ENCODE measurements at regions not wholly inside any gene's neighbourhood (a gene's known extent, or its start where the extent isn't known, plus 50 kb on each side); places are given as distances from the start of the nearest gene placed in this dataset.

DNA sequence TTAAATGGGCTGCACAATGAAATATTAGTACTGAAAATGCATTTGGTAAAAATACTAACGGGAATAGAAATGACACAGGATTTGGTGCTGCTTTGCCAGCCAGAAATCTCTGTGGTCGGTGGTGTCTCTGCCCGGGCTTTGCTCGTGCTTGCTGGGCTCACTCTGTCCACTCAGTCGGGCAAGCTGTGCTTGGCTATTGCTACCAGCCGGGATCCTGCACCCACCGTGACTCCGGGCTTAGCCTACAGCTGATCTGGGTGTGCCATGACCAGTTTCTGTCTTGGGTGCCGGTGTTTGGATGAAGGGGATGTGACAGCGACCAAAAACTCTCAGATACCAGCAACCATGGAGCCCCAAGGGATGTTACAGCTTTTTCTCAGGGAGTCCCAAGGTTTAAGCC lies 487.7 kb downstream of the TECRL start:
- no peak for DNase-seq (ENCODE audit: low spot score, unreplicated experiment)
- H3K4me1 Mint-ChIP-seq (ENCODE audit: low read depth): no peaks in the 10 kb centered on the region
- H3K9me3 Mint-ChIP-seq (ENCODE audit: low read depth): no peaks in the 10 kb centered on the region
- TF ChIP-seq, protein P1, sequence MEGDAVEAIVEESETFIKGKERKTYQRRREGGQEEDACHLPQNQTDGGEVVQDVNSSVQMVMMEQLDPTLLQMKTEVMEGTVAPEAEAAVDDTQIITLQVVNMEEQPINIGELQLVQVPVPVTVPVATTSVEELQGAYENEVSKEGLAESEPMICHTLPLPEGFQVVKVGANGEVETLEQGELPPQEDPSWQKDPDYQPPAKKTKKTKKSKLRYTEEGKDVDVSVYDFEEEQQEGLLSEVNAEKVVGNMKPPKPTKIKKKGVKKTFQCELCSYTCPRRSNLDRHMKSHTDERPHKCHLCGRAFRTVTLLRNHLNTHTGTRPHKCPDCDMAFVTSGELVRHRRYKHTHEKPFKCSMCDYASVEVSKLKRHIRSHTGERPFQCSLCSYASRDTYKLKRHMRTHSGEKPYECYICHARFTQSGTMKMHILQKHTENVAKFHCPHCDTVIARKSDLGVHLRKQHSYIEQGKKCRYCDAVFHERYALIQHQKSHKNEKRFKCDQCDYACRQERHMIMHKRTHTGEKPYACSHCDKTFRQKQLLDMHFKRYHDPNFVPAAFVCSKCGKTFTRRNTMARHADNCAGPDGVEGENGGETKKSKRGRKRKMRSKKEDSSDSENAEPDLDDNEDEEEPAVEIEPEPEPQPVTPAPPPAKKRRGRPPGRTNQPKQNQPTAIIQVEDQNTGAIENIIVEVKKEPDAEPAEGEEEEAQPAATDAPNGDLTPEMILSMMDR (IDR thresholded peaks at IDR 0.05; ENCODE audit: unreplicated experiment): no peak
- no peak overlapping the region for H3K27ac Mint-ChIP-seq
- H3K27me3 Mint-ChIP-seq: no peaks in the 10 kb centered on the region
- H3K4me3 Mint-ChIP-seq (ENCODE audit: low read depth): no peak overlapping the region
- H3K36me3 Mint-ChIP-seq (ENCODE audit: insufficient read depth): no peaks in the 10 kb centered on the region

GRCh38 chr4:63919636-63920365 lies 489.4 kb downstream of the TECRL start:
- H3K4me3 Mint-ChIP-seq (ENCODE audit: low read depth): no peak overlapping the region
- H3K27ac Mint-ChIP-seq: no peak overlapping the region
- no peaks in the 10 kb centered on the region for H3K9me3 Mint-ChIP-seq (ENCODE audit: low read depth)
- no peaks in the 10 kb centered on the region for H3K27me3 Mint-ChIP-seq
- no peaks in the 10 kb centered on the region for H3K4me1 Mint-ChIP-seq (ENCODE audit: low read depth)
- H3K36me3 Mint-ChIP-seq (ENCODE audit: insufficient read depth): no peaks in the 10 kb centered on the region
- TF ChIP-seq, protein P1 (IDR thresholded peaks at IDR 0.05; ENCODE audit: unreplicated experiment): no peak
- DNase-seq (ENCODE audit: low spot score, unreplicated experiment): no peak

DNA sequence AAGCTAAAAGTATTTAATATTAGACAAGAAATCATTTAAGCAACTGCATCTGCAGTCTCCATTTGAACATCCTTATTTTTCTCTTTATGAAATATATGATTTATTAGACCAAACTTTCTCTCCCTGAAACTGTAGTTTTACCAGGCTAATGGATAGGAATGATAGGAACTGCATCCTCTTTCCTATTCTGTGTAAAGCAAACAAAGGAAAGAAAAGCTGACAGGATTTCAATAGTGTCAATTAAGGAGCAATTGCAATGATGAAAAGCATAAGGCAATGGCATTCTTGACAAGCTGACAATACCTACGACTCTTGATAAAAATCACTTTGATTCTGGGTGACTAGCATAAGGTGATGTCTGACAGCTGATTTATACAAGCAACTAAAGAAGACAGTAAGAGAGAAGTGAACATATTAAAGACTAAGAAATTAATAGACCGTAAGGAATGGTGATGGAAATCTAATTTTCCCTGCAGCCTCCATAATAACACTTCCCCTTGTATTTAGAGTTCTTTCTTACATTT lies 502.5 kb downstream of the TECRL start:
- DNase-seq (ENCODE audit: low spot score, unreplicated experiment): no peak
- TF ChIP-seq, protein P1 (IDR thresholded peaks at IDR 0.05; ENCODE audit: unreplicated experiment): no peak
- no peaks in the 10 kb centered on the region for H3K36me3 Mint-ChIP-seq (ENCODE audit: insufficient read depth)
- no peak overlapping the region for H3K27ac Mint-ChIP-seq
- no peaks in the 10 kb centered on the region for H3K4me1 Mint-ChIP-seq (ENCODE audit: low read depth)
- no peaks in the 10 kb centered on the region for H3K27me3 Mint-ChIP-seq
- H3K9me3 Mint-ChIP-seq (ENCODE audit: low read depth): no peaks in the 10 kb centered on the region
- H3K4me3 Mint-ChIP-seq (ENCODE audit: low read depth): no peak overlapping the region

GRCh38 chr4:63904201-63904600 lies 505.0 kb downstream of the TECRL start:
- no peaks in the 10 kb centered on the region for H3K4me1 Mint-ChIP-seq (ENCODE audit: low read depth)
- no peaks in the 10 kb centered on the region for H3K9me3 Mint-ChIP-seq (ENCODE audit: low read depth)
- H3K27me3 Mint-ChIP-seq: no peaks in the 10 kb centered on the region
- no peak overlapping the region for H3K27ac Mint-ChIP-seq
- TF ChIP-seq, protein P1 (IDR thresholded peaks at IDR 0.05; ENCODE audit: unreplicated experiment): no peak
- H3K36me3 Mint-ChIP-seq (ENCODE audit: insufficient read depth): no peaks in the 10 kb centered on the region
- no peak overlapping the region for H3K4me3 Mint-ChIP-seq (ENCODE audit: low read depth)
- DNase-seq (ENCODE audit: low spot score, unreplicated experiment): no peak

GRCh38 chr4:63901304-63901703 lies 507.9 kb downstream of the TECRL start:
- Mint-ChIP-seq H3K9me3 (ENCODE audit: low read depth) (no peaks in the 10 kb centered on the region), H3K27ac (no peak overlapping the region), H3K4me3 (ENCODE audit: low read depth) (no peak overlapping the region), H3K36me3 (ENCODE audit: insufficient read depth) (no peaks in the 10 kb centered on the region), H3K4me1 (ENCODE audit: low read depth) (no peaks in the 10 kb centered on the region), H3K27me3 (no peaks in the 10 kb centered on the region)
- TF ChIP-seq, protein P1 (IDR thresholded peaks at IDR 0.05; ENCODE audit: unreplicated experiment): no peak
- no peak for DNase-seq (ENCODE audit: low spot score, unreplicated experiment)
